ENCODE measurements at regions not wholly inside any gene's neighbourhood (a gene's known extent, or its start where the extent isn't known, plus 50 kb on each side); places are given as distances from the start of the nearest gene placed in this dataset.

- TF ChIP-seq CTCF (IDR thresholded peaks at IDR 0.05 in 4 of 5, conservative IDR thresholded peaks at IDR 0.05 in 1 of 5) (no peak), POLR2A (IDR thresholded peaks at IDR 0.05) (no peak)
Measured at GRCh38 chr3:148451969-148452368, 245.7 kb upstream of the AGTR1 start.
